NB4 (cell line): ENCODE measurements at regions not wholly inside any gene's neighbourhood (a gene's known extent, or its start where the extent isn't known, plus 50 kb on each side); places are given as distances from the start of the nearest gene placed in this dataset.

Experiments
- CTCF ChIP-seq: IDR thresholded peaks from one replicate; pipeline ENCODE4 v1.5.1; 2012; ENCODE audit warnings: low read depth, low read length
- MAX ChIP-seq: IDR thresholded peaks from 2 replicates; pipeline ENCODE4 v1.6.1; 2011; ENCODE audit warnings: low read depth, low read length

GRCh38 chr17:71200597-71200996, 920.2 kb upstream of the SOX9 start:
- TF ChIP-seq MAX (no peak), CTCF (no peak)
